Gastroesophageal sphincter (tissue), 3 donors: ENCODE measurements at regions not wholly inside any gene's neighbourhood (a gene's known extent, or its start where the extent isn't known, plus 50 kb on each side); places are given as distances from the start of the nearest gene placed in this dataset.

ENCODE experiments used
- CTCF ChIP-seq, 4 experiments: fragments of 200-600 bp in 2 of 4; fragments of 450-650 bp in 2 of 4; sonication (generic) in 1 of 4; IDR thresholded peaks; one replicate each; pipeline ENCODE4 v1.5.1; 2017 to 2019; ENCODE audit warnings: antibody characterized with exemption in 4 of 4, mild to moderate bottlenecking in 2 of 4, moderate library complexity in 2 of 4
- EP300 ChIP-seq: sonication (generic); formaldehyde crosslinking; IDR thresholded peaks from one replicate; pipeline ENCODE4 v1.6.1; 2017; ENCODE audit warnings: antibody characterized with exemption, mild to moderate bottlenecking

DNA sequence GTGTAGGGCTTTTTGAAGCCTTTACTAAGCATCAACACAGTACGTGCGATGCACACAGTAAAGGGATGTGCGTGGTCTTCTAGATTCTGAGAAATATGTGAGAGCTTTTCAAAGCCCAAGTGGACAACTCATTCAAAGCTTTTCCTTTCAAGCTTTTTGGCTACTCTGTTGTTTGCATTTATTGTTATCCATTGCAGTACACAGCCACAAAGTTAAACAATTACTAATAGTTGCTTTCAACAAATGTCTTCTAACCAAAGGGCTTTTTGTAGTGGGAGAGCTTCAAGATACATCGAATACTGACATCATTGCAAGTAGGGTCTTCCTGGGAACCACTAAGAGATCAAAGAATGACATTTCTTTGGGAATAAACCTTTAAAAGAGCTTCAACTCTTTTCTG lies 97.9 kb upstream of the ETV3 start:
- no peak for TF ChIP-seq CTCF (IDR thresholded peaks at IDR 0.05)
- no peak for TF ChIP-seq EP300
